ENCODE measurements at regions not wholly inside any gene's neighbourhood (a gene's known extent, or its start where the extent isn't known, plus 50 kb on each side); places are given as distances from the start of the nearest gene placed in this dataset.

- TF ChIP-seq ZBTB43 (CRISPR knock-in tag; IDR thresholded peaks at IDR 0.05) (no peak), ATF1 (CRISPR knock-in tag; IDR thresholded peaks at IDR 0.05) (no peak), SOX15 (CRISPR knock-in tag; IDR thresholded peaks at IDR 0.05) (no peak), OVOL2 (CRISPR knock-in tag; IDR thresholded peaks at IDR 0.05; ENCODE audit: borderline replicate concordance) (no peak), ETV6 (CRISPR knock-in tag; IDR thresholded peaks at IDR 0.05) (no peak), TP53 (CRISPR knock-in tag; IDR thresholded peaks at IDR 0.05) (no peak), CDX4 (CRISPR knock-in tag; IDR thresholded peaks at IDR 0.05; ENCODE audit: borderline replicate concordance) (no peak)
Measured at GRCh38 chr11:135074397-135074998, 662.5 kb upstream of the B3GAT1 start (continued).

GRCh38 chr11:135073870-135074269, 661.8 kb upstream of the B3GAT1 start:
- POLR2A ChIA-PET, result no interaction called here
- CTCF ChIA-PET, result interaction anchor here (1.5 kb wide), 1 partner anchor 134 kb away, joined by 3 read pairs; no protein-coding TSS in a partner anchor
- Mint-ChIP-seq H3K27ac (no peak overlapping the region), H3K4me1 (0 out of 2 replicates have a peak, but pooled peaks cover 3% of the 10 kb centered on the region), H3K36me3 (peaks cover 17% of the 10 kb centered on the region), H3K27me3 (ENCODE audit: low read depth) (peaks cover 12% of the 10 kb centered on the region), H3K4me3 (no peak overlapping the region), H3K9me3 (peaks cover 38% of the 10 kb centered on the region)
- ATAC-seq, result no peak
- TF ChIP-seq ATF1 (CRISPR knock-in tag; IDR thresholded peaks at IDR 0.05) (no peak), STAT6 (CRISPR knock-in tag; conservative IDR thresholded peaks at IDR 0.05; ENCODE audit: low read depth) (no peak), E2F5 (CRISPR knock-in tag; IDR thresholded peaks at IDR 0.05) (no peak), TEAD4 (CRISPR knock-in tag; IDR thresholded peaks at IDR 0.05) (no peak), GTF2I (CRISPR knock-in tag; conservative IDR thresholded peaks at IDR 0.05) (no peak)
- DNase-seq (ENCODE audit: low spot score), result no peak

- no peak overlapping the region for H3K4me3 Mint-ChIP-seq
- ChIA-PET CTCF (interaction anchor here (1.5 kb wide), 1 partner anchor 133 kb away, joined by 3 read pairs; no protein-coding TSS in a partner anchor), POLR2A (no interaction called here)
- peaks cover 12% of the 10 kb centered on the region for H3K27me3 Mint-ChIP-seq (ENCODE audit: low read depth)
- no peak for DNase-seq (ENCODE audit: low spot score)
- H3K9me3 Mint-ChIP-seq, result peaks cover 38% of the 10 kb centered on the region
- TF ChIP-seq CDX4 (CRISPR knock-in tag; IDR thresholded peaks at IDR 0.05; ENCODE audit: borderline replicate concordance), result no peak
- TF ChIP-seq TEAD4 (CRISPR knock-in tag; IDR thresholded peaks at IDR 0.05), result no peak
- no peak overlapping the region for H3K27ac Mint-ChIP-seq
- ATAC-seq, result no peak
- peaks cover 17% of the 10 kb centered on the region for H3K36me3 Mint-ChIP-seq
- H3K4me1 Mint-ChIP-seq, result 0 out of 2 replicates have a peak, but pooled peaks cover 3% of the 10 kb centered on the region
Measured at GRCh38 chr11:135073381-135073780, 661.3 kb upstream of the B3GAT1 start.

- Mint-ChIP-seq H3K27me3 (ENCODE audit: low read depth) (peaks cover 17% of the 10 kb centered on the region), H3K9me3 (peaks cover 37% of the 10 kb centered on the region), H3K4me1 (0 out of 2 replicates have a peak, but pooled peaks cover 3% of the 10 kb centered on the region), H3K36me3 (peaks cover 12% of the 10 kb centered on the region), H3K4me3 (no peak overlapping the region), H3K27ac (no peak overlapping the region)
- CTCF ChIA-PET, result interaction anchor here (1.1 kb wide), 1 partner anchor 201 kb away, joined by 3 read pairs; no protein-coding TSS in a partner anchor
- no peak for ATAC-seq
- TF ChIP-seq SMAD4 (CRISPR knock-in tag; IDR thresholded peaks at IDR 0.05), result no peak
- TF ChIP-seq SMAD3 (CRISPR knock-in tag; IDR thresholded peaks at IDR 0.05; ENCODE audit: borderline replicate concordance), result no peak
- TF ChIP-seq ESRRA (CRISPR knock-in tag; IDR thresholded peaks at IDR 0.05; ENCODE audit: borderline replicate concordance), result no peak
- TF ChIP-seq OVOL2 (CRISPR knock-in tag; IDR thresholded peaks at IDR 0.05; ENCODE audit: borderline replicate concordance), result no peak
- no peak for TF ChIP-seq CTCF (IDR thresholded peaks at IDR 0.05)
- no peak for TF ChIP-seq E2F4 (CRISPR knock-in tag; IDR thresholded peaks at IDR 0.05; ENCODE audit: borderline replicate concordance, low read depth)
- no peak for TF ChIP-seq ZNF416 (CRISPR knock-in tag; IDR thresholded peaks at IDR 0.05)
- no peak for TF ChIP-seq ZNF317 (CRISPR knock-in tag; IDR thresholded peaks at IDR 0.05; ENCODE audit: borderline replicate concordance, low read depth)
- TF ChIP-seq ZNF396 (CRISPR knock-in tag; IDR thresholded peaks at IDR 0.05; ENCODE audit: borderline replicate concordance), result no peak
- TF ChIP-seq RELA (CRISPR knock-in tag; IDR thresholded peaks at IDR 0.05; ENCODE audit: borderline replicate concordance), result no peak
- no peak for DNase-seq (ENCODE audit: low spot score)
- POLR2A ChIA-PET, result no interaction called here
Measured at GRCh38 chr11:135069890-135070289, 657.8 kb upstream of the B3GAT1 start.

Measured in WTC11 (cell line).